Fibroblast of skin of left biceps (primary cell): ENCODE measurements at regions not wholly inside any gene's neighbourhood (a gene's known extent, or its start where the extent isn't known, plus 50 kb on each side); places are given as distances from the start of the nearest gene placed in this dataset.
"Not testable (repeated sequence)": the region's sequence is repeated elsewhere in the genome, so short reads cannot be mapped to it uniquely, and the experiment has no call there.

Experiments used
- DNase-seq, 2 experiments: peaks; one replicate each; pipeline ENCODE4 v3.0.0-alpha.2; 2013; ENCODE audit warnings: low read depth in 2 of 2

DNA sequence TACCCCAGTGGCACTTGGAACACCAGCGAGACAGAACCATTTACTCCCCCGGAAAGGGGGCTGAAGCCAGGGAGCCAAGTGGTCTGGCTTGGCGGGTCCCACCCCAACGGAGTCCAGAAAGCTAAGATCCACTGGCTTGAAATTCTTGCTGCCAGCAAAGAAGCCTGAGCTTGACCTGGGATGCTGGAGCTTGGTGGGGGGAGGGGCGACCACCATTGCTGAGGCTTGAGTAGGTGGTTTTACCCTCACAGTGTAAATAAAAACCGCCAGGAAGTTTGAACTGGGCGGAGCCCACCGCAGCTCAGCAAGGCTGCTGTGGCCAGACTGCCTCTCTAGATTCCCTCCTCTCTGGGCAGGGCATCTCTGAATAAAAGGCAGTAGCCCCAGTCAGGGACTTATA is 62.8 kb downstream of the RPS24 start:
- DNase-seq: not testable (repeated sequence)

DNA sequence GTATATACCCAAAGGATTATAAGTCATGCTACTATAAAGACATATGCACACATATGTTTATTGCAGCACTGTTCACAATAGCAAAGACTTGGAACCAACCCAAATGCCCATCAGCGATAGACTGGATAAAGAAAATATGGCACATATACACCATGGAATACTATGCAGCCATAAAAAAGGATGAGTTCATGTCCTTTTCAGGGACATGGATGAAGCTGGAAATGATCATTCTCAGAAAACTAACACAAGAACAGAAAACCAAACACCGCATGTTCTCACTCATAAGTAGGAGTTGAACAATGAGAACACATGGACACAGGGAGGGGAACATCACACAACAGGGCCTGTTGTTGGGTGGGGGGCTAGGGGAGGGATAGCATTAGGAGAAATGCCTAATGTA is 68.9 kb downstream of the RPS24 start:
- DNase-seq: not testable (repeated sequence)

DNA sequence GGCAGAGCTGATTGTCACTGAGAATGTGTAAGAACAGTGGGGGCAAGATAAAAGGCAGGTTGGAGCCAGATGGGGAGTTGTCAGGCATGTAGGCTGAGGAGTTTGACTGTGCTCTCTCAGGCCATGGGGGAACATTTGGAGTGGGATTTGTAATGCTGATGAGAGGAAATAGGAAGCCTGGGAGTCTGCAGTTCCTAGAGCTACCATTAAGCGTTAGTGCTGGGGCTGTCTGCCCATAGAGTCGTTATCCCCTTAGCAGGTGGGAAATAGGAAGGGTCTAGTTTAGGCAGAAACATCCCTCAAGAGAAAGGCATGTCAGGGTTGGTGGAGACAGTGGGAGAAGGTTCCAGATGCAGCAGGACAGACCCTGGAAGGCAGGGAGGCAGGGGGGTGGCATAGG is 75.5 kb downstream of the RPS24 start:
- DNase-seq: no peak

DNA sequence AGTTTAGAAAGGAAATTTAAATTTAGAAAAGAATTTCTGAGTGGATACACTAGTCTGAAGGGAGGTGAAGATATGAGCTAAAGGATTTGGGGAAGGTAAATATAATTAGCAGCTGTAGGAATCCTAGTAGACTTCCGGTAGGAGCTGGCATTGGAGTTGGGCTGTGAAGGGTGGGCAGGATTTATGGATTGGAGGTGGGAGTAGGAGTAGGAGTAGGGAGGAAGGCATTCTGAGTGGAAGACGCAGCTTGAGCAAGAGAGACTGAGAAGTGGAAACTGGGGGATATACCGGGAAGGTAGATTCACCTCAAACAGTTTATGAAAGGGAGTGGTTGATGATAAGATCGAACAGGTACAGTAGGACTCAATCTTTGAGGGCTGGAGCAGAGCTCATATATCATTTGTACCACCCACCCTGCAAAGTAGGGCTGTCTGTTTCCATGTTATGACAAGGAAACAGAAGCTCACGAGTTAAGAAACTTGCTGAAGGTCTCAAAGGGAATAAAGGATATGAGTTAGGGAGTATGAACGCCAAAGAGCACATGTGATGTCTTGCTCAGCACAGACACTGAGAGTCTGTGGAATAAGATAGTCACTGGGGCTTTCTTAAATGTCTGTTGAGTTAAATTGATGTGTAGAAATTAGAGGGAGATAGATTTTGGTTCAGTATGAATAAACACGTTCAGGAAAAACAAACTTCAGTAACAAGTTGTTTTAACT is 81.6 kb downstream of the RPS24 start:
- DNase-seq: no peak

DNA sequence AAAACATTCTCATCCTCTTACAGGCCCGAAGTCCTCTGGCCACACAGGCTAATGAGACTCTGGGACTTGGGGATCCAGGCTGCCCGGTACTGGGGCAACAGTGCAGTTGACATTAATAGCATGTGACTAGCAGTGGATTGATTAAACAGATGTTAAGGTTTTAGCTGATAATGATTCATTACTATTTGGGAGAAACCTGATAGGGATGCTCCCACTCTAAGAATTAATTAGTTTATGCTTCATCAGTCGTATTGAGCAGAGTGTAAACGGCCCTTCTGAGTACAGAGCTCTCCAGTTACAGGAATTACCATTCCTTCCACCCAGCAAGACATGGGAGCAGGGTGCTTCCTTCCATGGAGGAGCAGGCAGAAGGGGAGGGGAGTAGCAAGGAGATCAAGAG is 82.7 kb downstream of the RPS24 start:
- no peak for DNase-seq

DNA sequence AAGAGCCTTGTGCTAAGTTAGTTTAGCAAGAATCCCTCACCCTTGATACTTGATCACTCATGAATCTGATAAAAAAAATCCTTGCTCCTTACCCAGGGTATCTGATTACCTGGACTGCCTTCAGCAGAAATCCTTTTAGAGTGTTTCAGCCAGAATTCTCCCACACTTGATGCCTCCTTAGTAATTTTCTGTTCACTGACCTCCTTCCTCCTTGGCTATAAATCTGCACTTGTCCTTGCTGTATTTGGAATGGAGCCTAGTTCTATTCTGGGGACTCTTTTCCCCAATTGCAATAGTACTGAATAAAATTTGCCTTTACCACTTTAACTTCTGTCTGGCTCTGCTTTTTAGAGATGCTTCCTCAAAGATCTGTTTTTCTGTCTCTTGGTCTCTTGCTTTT is 84.9 kb downstream of the RPS24 start:
- DNase-seq: no peak

DNA sequence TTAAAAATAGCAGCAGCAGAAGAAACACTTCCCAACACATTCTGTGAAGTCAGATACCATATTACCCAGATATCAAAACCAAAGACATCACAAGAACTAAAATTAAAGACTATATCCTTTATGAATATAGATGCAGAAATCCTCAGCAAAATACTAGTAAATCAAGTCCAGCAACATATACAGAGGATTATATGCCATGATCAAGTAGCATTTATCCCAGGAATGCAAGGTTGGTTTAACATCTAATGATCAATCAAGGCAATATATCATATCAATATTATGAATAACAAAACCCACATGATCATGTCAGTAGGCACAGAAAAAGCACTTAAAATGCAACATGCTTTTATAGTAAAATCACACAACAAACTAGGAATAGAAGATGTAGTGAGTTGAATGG is 88.1 kb downstream of the RPS24 start:
- DNase-seq: no peak

DNA sequence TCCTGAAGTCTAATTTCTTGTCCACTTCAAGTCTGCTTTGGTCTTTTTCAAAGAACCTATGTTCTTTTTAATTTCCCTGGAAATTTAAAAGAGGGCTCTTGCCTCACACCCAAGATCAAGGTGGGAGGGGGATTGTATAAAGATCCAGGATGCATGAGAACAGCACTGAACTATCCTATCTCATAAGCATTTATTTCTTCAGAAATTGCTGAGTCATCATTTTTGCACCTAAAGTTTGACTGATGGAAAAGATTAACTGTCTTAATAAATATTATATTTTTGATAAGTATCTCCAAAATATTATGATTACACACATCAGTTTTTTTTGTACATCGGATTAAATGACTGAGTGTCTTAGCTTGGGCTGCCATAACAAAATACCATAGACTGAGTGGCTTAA is 90.5 kb downstream of the RPS24 start:
- no peak for DNase-seq

DNA sequence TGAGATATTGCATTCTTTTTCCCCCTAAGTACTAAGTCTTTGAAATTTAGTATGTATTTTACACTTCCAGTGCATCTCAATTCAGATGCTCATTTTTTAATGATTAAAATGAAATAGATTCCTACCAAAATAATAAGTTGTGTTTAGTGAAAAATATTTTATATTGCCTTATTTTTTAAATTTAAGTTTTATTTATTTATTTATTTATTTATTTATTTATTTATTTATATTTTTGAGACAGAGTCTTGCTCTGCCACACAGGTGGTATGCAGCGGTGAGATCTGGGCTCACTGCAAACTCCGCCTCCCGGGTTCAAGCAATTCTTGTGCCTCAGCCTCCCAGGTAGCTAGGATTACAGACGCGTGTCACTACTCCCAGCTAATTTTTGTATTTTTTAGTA is 95.5 kb downstream of the RPS24 start:
- no peak for DNase-seq

DNA sequence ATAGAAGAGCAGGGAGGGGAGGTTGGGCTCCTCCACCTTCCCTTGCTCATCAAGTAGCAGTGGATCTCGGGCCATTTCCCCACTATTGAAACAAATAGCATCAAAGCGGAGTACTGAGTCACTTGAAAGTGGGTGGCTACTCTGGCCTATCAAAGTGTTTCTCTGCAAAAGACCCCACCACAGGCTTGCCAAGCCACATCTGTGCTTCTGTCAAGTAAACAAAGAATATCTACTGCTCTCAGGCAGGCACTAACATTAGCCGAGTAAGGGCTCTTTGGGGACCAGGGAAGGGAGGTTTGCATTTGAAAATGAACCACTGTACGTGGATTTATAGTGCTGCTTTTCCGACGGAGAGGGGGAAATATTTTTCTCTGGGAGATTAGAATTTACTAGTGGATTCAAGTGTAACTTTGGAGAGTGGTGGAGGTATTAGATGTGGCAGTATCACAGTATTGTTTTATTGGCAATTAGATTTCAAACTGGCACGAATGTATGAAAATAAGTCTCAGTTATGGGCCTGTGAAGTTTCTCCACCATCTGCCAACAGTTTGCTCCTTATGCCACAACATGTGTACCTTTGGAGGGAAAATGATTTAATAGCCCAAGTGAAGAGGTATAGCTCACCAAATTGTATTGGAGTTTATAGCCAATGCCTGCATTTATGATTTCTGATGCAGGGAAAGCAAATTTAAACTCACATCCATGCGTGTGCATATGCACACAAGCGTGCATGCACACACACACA is 97.5 kb downstream of the RPS24 start:
- no peak for DNase-seq

DNA sequence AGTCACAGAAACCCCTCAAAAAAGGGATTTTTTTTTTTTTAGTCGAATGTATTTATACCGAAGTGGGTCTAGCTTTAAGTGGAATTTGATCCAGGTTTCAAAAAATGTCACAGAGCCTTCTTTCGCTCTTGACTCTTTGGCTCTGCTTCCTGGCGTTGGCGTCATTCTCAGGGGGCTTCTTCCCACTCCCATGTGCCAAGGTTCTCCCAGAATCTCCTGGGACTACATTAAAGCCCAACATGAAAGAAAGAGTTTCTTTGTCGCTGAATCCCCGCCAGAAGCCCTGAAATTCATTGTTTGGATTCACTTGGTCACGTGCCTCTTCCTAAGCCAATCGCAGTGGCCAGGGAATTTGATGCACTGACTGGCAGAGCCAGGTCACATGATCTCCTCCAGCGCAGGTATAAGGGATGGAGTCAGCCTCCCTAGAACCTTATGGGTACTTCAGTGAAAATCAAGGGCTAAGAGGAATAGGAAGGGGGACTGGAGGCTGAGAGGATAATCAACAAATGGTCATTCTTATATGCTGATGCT is 101.2 kb downstream of the RPS24 start:
- DNase-seq: no peak

DNA sequence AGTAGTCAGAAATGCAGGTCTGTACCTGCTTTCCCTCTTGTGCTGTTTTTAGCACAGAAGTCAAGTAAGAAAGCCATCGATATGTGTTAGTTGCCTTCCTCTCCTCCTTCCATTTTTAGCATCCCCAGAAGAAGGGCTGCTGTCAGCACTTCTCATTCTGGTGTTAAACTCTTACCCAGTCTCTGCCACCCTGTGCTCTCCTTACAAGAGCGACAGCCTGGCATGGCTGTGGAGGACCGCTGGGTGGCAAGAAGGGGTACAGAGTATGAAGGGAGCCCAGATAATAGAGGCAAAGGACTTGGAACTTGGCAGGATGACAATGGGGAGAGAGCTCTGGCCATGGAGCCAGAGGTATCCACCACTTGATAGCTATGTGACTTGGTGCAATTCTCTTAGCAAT is 103.5 kb downstream of the RPS24 start:
- no peak for DNase-seq

DNA sequence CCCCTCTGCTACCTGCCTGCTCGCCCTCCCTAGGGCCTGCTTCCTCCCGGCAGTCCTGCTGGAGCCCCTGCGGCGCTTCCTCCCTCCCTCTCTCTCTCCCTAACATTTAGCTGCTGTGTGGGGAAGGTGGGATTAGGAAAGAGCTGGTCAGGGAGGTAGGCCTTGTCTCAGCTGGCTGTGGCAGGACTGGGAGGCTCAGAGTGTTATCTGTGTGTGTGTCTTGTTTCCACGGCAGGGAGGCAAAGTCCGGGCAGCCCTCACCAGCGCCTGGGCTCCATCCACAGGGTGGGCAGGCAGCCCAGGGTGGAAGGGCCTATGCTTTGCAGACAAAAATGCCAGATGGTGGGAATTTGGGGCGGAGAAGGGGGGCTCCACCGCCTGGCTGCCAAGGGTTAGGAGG is 105.7 kb downstream of the RPS24 start:
- no peak for DNase-seq

DNA sequence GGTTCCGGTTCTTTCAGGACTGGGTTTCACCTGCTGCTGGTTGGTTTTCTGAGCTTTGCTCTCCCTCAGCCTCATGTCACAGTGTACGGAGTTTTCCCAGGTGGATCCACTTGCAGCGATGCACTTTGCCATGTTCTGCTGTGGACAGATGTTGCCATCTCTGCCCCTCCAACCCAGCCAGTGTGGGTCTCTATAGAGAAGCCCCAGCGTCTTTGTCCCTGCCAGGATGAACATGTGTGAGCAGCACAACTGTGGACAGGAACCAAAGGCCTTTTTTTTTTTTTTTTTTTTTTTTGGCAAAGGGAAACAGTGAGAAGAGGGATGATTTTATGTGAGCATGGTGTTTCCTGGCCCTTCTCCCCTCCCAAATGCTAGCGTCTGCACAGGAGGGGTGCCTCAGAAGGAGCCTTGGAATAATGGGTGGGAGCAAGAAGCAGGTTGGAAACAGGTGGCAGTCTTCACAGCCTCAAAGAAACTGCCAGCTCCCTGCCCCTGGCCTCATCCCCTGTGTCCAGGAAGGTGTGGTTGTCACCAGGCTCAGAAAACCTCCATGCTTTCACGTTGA is 106.5 kb downstream of the RPS24 start:
- no peak for DNase-seq

DNA sequence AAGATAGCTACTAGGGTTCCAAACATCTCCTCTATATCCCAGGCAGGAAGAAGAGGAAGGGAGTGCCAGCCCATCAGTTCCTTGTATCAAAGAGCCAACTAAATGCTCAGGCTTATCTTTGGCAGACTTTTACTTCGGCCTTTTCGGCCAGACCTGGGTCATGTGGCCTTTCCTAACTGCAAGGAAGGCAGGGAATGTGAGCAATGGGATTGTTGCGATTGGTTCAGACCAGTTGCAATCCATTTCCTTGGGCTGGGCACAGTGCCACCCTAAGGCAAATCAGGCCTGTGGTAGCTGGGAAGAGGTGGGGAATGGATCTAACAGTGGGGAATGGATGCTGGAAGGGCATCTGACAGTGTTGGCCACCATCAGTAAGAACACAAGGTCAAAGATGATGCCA is 109.9 kb downstream of the RPS24 start:
- DNase-seq: no peak

DNA sequence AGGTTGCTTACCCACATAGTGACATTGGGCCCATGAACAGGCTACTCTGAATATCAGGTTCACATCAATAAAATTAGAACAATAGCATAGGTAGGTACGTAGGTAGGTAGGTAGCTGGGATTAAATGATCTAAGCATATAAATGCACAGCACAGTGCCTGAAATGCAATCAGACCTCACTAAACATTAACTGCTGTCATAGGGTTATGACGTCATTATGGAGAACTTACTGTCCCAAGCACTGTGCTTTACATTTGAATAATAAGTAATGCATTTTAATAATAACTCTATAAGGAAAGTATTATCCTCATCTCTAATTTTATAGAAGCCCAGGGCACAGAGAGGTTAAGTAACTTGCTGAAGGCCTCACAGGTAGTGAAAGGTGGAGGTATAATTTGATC is 112.5 kb downstream of the RPS24 start:
- no peak for DNase-seq

DNA sequence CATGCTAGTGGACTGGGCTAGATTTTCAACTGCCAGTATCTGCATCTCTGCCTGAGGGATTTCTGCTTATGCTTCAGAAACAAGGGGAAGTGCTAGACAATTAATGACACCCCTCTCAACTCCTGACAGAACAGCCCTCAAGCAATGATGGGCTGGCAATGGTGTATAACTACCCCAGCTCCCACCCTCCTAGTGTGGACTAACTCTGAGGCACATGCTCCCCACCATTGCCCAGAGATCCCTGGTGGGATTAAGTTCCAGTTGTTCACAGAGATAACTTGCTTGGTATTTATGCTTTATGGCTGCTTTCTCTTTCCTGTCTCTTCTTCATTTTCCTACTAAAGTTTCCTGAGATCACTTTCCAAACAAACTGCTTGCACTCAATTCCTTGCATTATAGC is 113.5 kb downstream of the RPS24 start:
- DNase-seq: no peak

DNA sequence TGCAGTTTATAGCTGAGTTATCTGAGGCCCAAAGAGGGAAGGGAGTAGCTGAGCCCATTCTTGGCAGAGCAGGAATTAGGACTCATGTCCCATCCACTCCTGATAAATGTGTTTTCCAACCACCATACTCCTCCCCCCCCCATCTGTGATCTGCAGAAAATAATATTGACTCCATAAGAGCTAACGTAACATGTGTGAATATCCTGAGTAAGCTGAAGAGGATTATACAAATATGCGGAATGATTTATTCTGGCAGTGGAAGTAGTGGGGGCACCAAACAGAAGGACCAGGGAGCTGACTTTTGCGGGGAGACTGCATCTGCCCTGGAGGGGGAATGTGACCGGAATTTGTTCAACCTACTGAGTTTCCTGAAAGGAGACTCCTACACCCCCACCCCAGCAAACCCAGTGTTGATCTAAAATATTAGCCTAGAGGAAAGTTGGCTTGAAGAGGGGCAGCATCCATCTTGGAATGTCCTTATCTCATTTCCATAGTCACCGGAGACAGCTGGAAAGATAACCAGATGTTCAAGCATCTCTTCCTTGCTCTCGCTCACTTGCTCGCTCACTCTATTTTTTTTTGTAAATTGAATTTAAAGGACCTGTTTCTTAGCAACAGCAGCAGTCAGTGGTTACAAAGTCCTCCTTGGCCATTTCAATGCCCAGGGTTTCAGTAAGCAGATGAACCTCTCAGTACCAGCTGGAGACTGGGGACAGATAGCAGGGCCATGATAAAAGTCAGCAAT is 114.7 kb downstream of the RPS24 start:
- DNase-seq: no peak

DNA sequence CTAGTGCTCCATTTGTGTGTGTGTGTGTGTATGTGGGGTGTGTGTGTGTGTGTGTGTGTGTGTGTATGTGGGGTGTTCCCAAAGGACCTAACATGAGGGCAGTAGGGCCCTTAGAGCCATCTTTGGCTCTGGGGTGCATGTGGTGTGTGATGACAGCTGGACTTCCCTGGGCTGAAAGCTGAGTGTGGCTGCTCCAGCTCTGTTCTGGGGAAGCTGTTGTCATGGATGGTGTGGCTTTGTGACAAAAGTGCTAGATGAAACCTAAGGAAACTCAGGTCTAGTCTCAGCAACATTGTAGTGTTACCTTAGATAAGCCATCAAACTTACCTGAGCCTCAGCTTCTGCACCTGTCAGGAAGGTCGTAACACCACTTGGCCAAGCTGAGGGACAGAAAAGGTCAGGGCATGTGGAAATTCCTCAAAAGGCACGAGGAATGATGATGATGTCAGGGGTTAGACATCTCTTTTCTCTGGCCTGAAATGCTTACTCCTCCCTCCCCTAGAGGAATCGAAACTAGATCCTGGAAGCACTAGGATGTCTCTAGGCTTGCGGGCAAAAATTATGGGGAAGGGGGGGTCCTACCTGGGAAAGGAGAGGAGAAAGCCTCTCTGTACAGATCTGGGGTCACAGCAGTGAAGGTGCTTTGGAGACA is 115.4 kb downstream of the RPS24 start:
- no peak for DNase-seq

DNA sequence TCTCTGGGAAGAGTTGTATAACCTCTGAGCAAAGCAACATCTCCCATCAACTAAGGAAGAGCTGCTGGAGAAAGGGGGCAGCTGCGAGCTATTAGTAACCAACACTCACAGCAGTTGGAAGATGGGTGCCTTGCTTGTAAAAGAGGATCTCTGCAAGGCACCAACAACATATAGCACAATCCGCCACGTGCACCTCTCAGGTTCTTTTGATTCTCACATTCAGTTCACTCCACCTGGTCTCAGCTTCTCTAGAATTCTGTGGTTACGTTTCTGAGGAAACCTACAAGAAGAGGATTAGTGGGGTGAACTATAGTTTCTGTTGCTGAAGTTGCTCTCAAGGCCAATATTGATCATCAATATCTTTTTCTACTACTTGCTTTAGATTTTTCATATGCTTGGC is 117.1 kb downstream of the RPS24 start:
- no peak for DNase-seq

DNA sequence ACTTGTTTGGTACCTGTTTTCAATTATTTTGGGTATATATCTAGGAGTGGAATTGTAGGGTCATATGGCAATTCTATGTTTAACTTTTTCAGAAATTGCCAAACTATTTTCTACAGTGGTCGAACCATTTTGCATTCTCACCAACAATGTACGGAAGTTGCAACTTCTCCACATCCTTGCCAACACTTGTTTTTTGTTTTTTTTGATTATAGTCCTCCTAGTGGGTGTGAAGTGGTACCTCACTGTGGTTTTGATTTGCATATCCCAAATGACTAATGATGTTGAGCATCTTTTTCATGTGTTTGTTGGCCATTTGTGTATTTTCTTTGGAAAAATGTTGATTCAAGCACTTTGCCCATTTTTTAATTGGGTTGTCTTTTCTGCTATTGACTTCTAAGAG is 122.1 kb downstream of the RPS24 start:
- no peak for DNase-seq

DNA sequence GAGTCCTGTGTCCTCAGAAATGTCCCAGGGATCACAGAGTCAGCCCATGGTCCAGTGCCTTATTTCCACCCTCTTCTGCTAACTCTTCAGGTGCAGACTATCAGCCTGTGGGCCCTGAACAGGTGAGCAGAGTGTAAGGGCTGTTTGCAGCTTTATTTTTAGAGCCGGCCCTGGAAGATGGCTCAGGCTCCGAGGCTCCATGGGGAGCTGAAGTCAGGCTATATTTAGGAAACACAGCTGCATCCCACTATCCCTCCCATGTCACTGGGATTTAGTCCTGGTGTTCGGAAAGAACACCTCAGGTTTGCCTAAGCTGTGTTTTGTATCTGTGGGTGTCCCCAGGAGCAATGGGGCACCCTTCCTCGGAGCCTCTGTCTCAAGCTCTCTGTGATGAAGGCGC is 126.9 kb downstream of the RPS24 start:
- DNase-seq: no peak
